ENCODE measurements at regions not wholly inside any gene's neighbourhood (a gene's known extent, or its start where the extent isn't known, plus 50 kb on each side); places are given as distances from the start of the nearest gene placed in this dataset.

GRCh38 chr2:14563324-14563723, 69.2 kb upstream of the LRATD1 start:
- Histone ChIP-seq H3K9me3 (ENCODE audit: control extremely low read depth in 1 of 3, control insufficient read depth in 2 of 3, insufficient read depth in 1 of 3, low read length in 2 of 3) (peaks cover 0 to 3% (median 0%) of the 10 kb centered on the region in 3 donors), H3K36me3 (replicated peaks in 1 of 2; ENCODE audit: control extremely low read depth in 1 of 2, control insufficient read depth in 1 of 2, extremely low read depth in 1 of 2, insufficient read depth in 2 of 2, low read length in 1 of 2) (no peaks in the 10 kb centered on the region), H3K4me3 (ENCODE audit: control extremely low read depth in 1 of 5, extremely low read depth in 1 of 5, insufficient read depth in 1 of 5, low read depth in 2 of 5, low read length in 4 of 5) (no peak overlapping the region), H3K4me2 (replicated peaks; ENCODE audit: low read depth, low read length, poor library complexity, severe bottlenecking) (no peak overlapping the region), H2AFZ (ENCODE audit: insufficient read depth, low read depth, low read length, poor library complexity, severe bottlenecking) (no peak overlapping the region), H3K9ac (ENCODE audit: low read length) (no peak overlapping the region), H3K27me3 (replicated peaks in 1 of 4; ENCODE audit: control extremely low read depth in 1 of 4, control insufficient read depth in 3 of 4, insufficient read depth in 4 of 4, low read length in 3 of 4) (no peaks in the 10 kb centered on the region), H3K27ac (ENCODE audit: low read length in 2 of 2) (no peak overlapping the region), H4K20me1 (ENCODE audit: control insufficient read depth, insufficient read depth, low read length, poor library complexity, severe bottlenecking) (no peaks in the 10 kb centered on the region), H3K79me2 (ENCODE audit: control insufficient read depth, insufficient read depth, low read length) (no peaks in the 10 kb centered on the region), H3K4me1 (ENCODE audit: control insufficient read depth in 2 of 2, insufficient read depth in 2 of 2, low read length in 2 of 2) (no peaks in the 10 kb centered on the region)
- Mint-ChIP-seq H3K9me3 (ENCODE audit: insufficient read depth) (no peaks in the 10 kb centered on the region), H3K4me3 (no peak overlapping the region), H3K27me3 (no peaks in the 10 kb centered on the region), H3K27ac (no peak overlapping the region), H3K4me1 (no peaks in the 10 kb centered on the region)
- ChIA-PET POLR2A (no interaction called here), CTCF (no interaction called here)
- ATAC-seq (ENCODE audit: low read depth) (no peak), DNase-seq (no peak)
- TF ChIP-seq EZH2 (IDR thresholded peaks at IDR 0.05; ENCODE audit: borderline replicate concordance, insufficient read depth, low read depth, low read length, poor library complexity, severe bottlenecking): no peak
- intact Hi-C loops (cut with micrococcal nuclease): no loop called here
- WGBS (ENCODE audit: insufficient coverage): 100% methylated on average over 1 of the region's 1 CpG

DNA sequence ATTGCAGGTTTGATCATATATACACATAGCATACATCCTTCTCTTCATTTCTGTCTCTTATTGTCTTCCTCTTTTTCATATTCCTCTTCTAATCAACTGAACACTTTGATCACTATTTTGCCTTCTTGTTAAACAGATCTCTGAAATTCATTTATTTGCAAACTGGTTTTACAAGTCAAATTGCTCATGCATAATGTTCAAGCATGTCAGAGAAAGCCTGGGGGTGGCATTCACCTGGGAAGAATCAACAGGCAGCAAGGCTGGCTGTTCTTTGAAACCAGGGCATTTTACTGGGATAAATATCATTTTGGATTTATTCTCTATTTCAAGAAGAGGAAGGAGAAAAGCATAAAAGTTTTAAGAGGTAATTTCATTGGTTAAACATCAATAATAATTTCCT, 66.9 kb upstream of the LRATD1 start:
- Histone ChIP-seq H3K79me2 (ENCODE audit: control insufficient read depth, insufficient read depth, low read length) (no peaks in the 10 kb centered on the region), H3K9ac (ENCODE audit: low read length) (no peak overlapping the region), H3K27me3 (replicated peaks in 1 of 4; ENCODE audit: control extremely low read depth in 1 of 4, control insufficient read depth in 3 of 4, insufficient read depth in 4 of 4, low read length in 3 of 4) (no peaks in the 10 kb centered on the region), H3K27ac (ENCODE audit: low read length in 2 of 2) (no peak overlapping the region), H3K36me3 (replicated peaks in 1 of 2; ENCODE audit: control extremely low read depth in 1 of 2, control insufficient read depth in 1 of 2, extremely low read depth in 1 of 2, insufficient read depth in 2 of 2, low read length in 1 of 2) (no peaks in the 10 kb centered on the region), H3K9me3 (ENCODE audit: control extremely low read depth in 1 of 3, control insufficient read depth in 2 of 3, insufficient read depth in 1 of 3, low read length in 2 of 3) (peaks cover 0 to 3% (median 0%) of the 10 kb centered on the region in 3 donors), H3K4me2 (replicated peaks; ENCODE audit: low read depth, low read length, poor library complexity, severe bottlenecking) (no peak overlapping the region), H3K4me3 (ENCODE audit: control extremely low read depth in 1 of 5, extremely low read depth in 1 of 5, insufficient read depth in 1 of 5, low read depth in 2 of 5, low read length in 4 of 5) (no peak overlapping the region), H4K20me1 (ENCODE audit: control insufficient read depth, insufficient read depth, low read length, poor library complexity, severe bottlenecking) (no peaks in the 10 kb centered on the region), H2AFZ (ENCODE audit: insufficient read depth, low read depth, low read length, poor library complexity, severe bottlenecking) (no peak overlapping the region), H3K4me1 (ENCODE audit: control insufficient read depth in 2 of 2, insufficient read depth in 2 of 2, low read length in 2 of 2) (no peaks in the 10 kb centered on the region)
- ATAC-seq (ENCODE audit: low read depth): no peak
- no peak overlapping the region for H3K27ac Mint-ChIP-seq
- no peak overlapping the region for H3K4me3 Mint-ChIP-seq
- TF ChIP-seq EZH2 (IDR thresholded peaks at IDR 0.05; ENCODE audit: borderline replicate concordance, insufficient read depth, low read depth, low read length, poor library complexity, severe bottlenecking): no peak
- TF ChIP-seq, protein P1, sequence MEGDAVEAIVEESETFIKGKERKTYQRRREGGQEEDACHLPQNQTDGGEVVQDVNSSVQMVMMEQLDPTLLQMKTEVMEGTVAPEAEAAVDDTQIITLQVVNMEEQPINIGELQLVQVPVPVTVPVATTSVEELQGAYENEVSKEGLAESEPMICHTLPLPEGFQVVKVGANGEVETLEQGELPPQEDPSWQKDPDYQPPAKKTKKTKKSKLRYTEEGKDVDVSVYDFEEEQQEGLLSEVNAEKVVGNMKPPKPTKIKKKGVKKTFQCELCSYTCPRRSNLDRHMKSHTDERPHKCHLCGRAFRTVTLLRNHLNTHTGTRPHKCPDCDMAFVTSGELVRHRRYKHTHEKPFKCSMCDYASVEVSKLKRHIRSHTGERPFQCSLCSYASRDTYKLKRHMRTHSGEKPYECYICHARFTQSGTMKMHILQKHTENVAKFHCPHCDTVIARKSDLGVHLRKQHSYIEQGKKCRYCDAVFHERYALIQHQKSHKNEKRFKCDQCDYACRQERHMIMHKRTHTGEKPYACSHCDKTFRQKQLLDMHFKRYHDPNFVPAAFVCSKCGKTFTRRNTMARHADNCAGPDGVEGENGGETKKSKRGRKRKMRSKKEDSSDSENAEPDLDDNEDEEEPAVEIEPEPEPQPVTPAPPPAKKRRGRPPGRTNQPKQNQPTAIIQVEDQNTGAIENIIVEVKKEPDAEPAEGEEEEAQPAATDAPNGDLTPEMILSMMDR (IDR thresholded peaks at IDR 0.05): no peak
- CTCF ChIA-PET: no interaction called here
- H3K9me3 Mint-ChIP-seq (ENCODE audit: insufficient read depth): no peaks in the 10 kb centered on the region
- no peaks in the 10 kb centered on the region for H3K4me1 Mint-ChIP-seq
- POLR2A ChIA-PET: no interaction called here
- intact Hi-C loops (cut with micrococcal nuclease): no loop called here
- H3K27me3 Mint-ChIP-seq: no peaks in the 10 kb centered on the region
- no peak for DNase-seq

Measured in B cell (primary cell).